Activated T-cell treated with anti-CD3 and anti-CD28 coated beads, Interleukin-2, amount 50 U/mL, for 24 hours (primary cell): ENCODE measurements at regions not wholly inside any gene's neighbourhood (a gene's known extent, or its start where the extent isn't known, plus 50 kb on each side); places are given as distances from the start of the nearest gene placed in this dataset.
A peak's percentile ranks its signal among the peaks of the same experiment; 100 is the strongest.

Source experiments
- DNase-seq: peaks from one replicate; pipeline ENCODE4 v3.0.0-alpha.2; 2020
- H3K27ac Mint-ChIP-seq: 2 replicates; pipeline ENCODE4 v1.8.0; 2020; ENCODE audit warnings: mild to moderate bottlenecking, mixed read lengths
- H3K27me3 Mint-ChIP-seq: 2 replicates; pipeline ENCODE4 v1.8.0; 2020; ENCODE audit warnings: mixed read lengths
- H3K36me3 Mint-ChIP-seq: 2 replicates; pipeline ENCODE4 v1.8.0; 2020; ENCODE audit warnings: low read depth, mixed read lengths
- H3K4me1 Mint-ChIP-seq: 2 replicates; pipeline ENCODE4 v1.8.0; 2020; ENCODE audit warnings: low read depth, mixed read lengths
- H3K4me3 Mint-ChIP-seq: 2 replicates; pipeline ENCODE4 v1.8.0; 2020; ENCODE audit warnings: mild to moderate bottlenecking, moderate library complexity, mixed read lengths
- H3K9me3 Mint-ChIP-seq: 2 replicates; pipeline ENCODE4 v1.8.0; 2020; ENCODE audit warnings: mixed read lengths

DNA sequence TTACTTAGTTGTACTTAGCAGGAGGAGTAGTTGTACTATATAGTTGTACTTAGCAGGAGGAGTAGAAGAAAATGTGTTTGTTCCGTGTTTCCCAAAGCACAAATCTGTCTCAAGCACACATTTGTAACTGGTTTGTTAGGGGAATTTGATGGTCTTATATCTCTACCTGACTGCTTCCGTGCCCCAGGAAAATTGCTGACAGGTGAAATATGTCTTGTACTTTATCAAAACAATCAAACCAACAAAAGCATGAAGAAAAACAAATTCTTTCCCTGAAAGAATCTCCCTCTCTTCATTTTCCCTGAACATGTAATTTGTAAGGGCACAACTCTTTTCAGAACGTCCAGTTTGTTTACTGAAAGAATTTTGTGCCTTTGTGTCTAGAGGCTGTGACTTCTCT is 106.6 kb upstream of the RGS17 start:
- Mint-ChIP-seq H3K4me1 (no peaks in the 10 kb centered on the region), H3K36me3 (no peaks in the 10 kb centered on the region), H3K4me3 (no peak overlapping the region), H3K27me3 (no peaks in the 10 kb centered on the region), H3K9me3 (no peaks in the 10 kb centered on the region), H3K27ac (no peak overlapping the region)
- DNase-seq = no peak

DNA sequence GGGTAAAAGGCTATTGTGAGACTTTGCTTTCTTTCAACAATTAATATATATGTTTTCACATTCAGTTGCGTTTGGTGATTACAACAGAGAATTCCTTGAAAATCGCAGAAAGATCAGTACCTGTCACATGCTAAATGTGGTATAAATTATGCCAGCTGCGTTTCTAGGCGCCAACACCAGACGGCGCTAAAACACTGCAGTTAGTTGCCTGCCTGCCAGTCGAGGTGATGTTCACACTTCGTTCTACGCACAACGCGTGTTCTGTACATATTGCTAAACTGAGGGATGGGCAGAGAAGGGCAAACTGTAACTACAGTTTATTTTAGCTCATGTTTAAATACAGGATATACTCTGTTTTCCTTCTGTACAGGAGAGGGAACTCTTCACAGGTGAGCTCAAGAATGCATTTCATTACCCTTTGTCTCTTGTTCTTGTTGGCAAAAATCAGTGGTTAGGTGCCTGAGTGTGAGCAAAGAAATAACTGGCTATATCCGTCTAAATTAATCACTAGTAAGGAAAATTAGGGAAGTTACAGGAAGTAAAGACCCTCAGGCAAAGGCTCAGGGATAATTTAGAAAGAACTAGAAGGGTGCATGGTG is 100.1 kb upstream of the RGS17 start:
- no peak overlapping the region for H3K27ac Mint-ChIP-seq
- DNase-seq = peak; percentile 32
- H3K4me1 Mint-ChIP-seq = no peaks in the 10 kb centered on the region
- H3K9me3 Mint-ChIP-seq = no peaks in the 10 kb centered on the region
- H3K4me3 Mint-ChIP-seq = no peak overlapping the region
- H3K36me3 Mint-ChIP-seq = no peaks in the 10 kb centered on the region
- no peaks in the 10 kb centered on the region for H3K27me3 Mint-ChIP-seq

- H3K36me3 Mint-ChIP-seq = no peaks in the 10 kb centered on the region
- no peak overlapping the region for H3K4me3 Mint-ChIP-seq
- no peak for DNase-seq
- no peaks in the 10 kb centered on the region for H3K4me1 Mint-ChIP-seq
- no peaks in the 10 kb centered on the region for H3K9me3 Mint-ChIP-seq
- no peak overlapping the region for H3K27ac Mint-ChIP-seq
- H3K27me3 Mint-ChIP-seq = no peaks in the 10 kb centered on the region
Measured at GRCh38 chr6:153218184-153218792, 87.2 kb upstream of the RGS17 start.

DNA sequence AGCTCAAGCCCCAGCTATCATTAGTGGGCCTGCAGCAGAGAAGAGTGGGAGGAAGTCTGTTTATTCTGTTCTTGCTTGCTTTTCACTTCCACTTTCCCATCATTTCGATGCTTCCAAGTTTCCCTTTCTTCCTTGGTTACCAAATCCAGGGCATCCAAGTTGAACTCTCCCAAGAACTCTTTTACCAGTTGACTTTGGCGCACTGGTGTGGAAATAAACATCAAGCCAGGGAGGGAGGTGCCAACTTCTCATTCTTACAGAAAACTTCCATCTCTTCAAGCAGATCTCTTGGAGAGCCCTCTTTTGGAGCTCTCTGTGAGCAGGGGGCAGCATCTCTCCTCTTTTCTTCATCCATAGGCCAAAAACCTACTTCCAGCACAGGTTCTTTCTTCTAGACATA is 85.7 kb upstream of the RGS17 start:
- Mint-ChIP-seq H3K4me3 (no peak overlapping the region), H3K4me1 (no peaks in the 10 kb centered on the region), H3K27me3 (no peaks in the 10 kb centered on the region), H3K9me3 (no peaks in the 10 kb centered on the region), H3K27ac (no peak overlapping the region), H3K36me3 (no peaks in the 10 kb centered on the region)
- no peak for DNase-seq

GRCh38 chr6:153215242-153215641 is 84.2 kb upstream of the RGS17 start:
- Mint-ChIP-seq H3K27ac (no peak overlapping the region), H3K36me3 (no peaks in the 10 kb centered on the region), H3K4me3 (no peak overlapping the region), H3K9me3 (no peaks in the 10 kb centered on the region), H3K4me1 (peaks cover 4% of the 10 kb centered on the region), H3K27me3 (no peaks in the 10 kb centered on the region)
- no peak for DNase-seq

- DNase-seq = no peak
- H3K27me3 Mint-ChIP-seq = no peaks in the 10 kb centered on the region
Measured at GRCh38 chr6:153214436-153214835, 83.4 kb upstream of the RGS17 start.

GRCh38 chr6:153210083-153210482 is 79.0 kb upstream of the RGS17 start:
- Mint-ChIP-seq H3K27me3 (no peaks in the 10 kb centered on the region), H3K9me3 (no peaks in the 10 kb centered on the region), H3K36me3 (no peaks in the 10 kb centered on the region), H3K4me3 (no peak overlapping the region), H3K4me1 (peaks cover 4% of the 10 kb centered on the region), H3K27ac (no peak overlapping the region)
- no peak for DNase-seq

More at GRCh38 chr6:153214436-153214835, 83.4 kb upstream of the RGS17 start:
- H3K36me3 Mint-ChIP-seq = no peaks in the 10 kb centered on the region
- no peaks in the 10 kb centered on the region for H3K9me3 Mint-ChIP-seq
- no peak overlapping the region for H3K4me3 Mint-ChIP-seq
- peaks cover 4% of the 10 kb centered on the region for H3K4me1 Mint-ChIP-seq
- no peak overlapping the region for H3K27ac Mint-ChIP-seq

DNA sequence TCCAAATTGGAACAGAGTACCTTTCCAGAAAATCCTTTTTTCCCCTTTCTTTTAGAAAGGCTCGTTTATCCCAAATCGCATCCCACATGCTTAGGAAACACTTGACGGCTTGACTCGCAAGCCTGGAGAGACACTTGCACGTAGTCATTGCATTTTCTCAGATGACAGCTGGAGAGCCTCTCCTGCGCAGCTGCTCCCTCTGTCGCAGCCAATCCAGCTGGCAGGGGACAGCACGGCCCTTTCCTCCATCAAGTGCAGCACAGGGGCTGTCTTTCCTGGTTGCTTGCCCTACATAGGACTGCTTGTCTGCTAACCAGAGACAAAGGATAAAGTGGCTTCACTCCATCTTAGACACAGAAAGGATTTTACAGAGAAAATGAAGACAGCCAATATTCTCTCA is 77.6 kb upstream of the RGS17 start:
- Mint-ChIP-seq H3K36me3 (no peaks in the 10 kb centered on the region), H3K27ac (no peak overlapping the region), H3K4me3 (no peak overlapping the region), H3K4me1 (peaks cover 4% of the 10 kb centered on the region), H3K27me3 (no peaks in the 10 kb centered on the region), H3K9me3 (no peaks in the 10 kb centered on the region)
- no peak for DNase-seq

- no peak for DNase-seq
- no peaks in the 10 kb centered on the region for H3K36me3 Mint-ChIP-seq
- peaks cover 4% of the 10 kb centered on the region for H3K4me1 Mint-ChIP-seq
- no peak overlapping the region for H3K27ac Mint-ChIP-seq
- no peaks in the 10 kb centered on the region for H3K9me3 Mint-ChIP-seq
- no peak overlapping the region for H3K4me3 Mint-ChIP-seq
- no peaks in the 10 kb centered on the region for H3K27me3 Mint-ChIP-seq
Measured at GRCh38 chr6:153207617-153208016, 76.5 kb upstream of the RGS17 start.

DNA sequence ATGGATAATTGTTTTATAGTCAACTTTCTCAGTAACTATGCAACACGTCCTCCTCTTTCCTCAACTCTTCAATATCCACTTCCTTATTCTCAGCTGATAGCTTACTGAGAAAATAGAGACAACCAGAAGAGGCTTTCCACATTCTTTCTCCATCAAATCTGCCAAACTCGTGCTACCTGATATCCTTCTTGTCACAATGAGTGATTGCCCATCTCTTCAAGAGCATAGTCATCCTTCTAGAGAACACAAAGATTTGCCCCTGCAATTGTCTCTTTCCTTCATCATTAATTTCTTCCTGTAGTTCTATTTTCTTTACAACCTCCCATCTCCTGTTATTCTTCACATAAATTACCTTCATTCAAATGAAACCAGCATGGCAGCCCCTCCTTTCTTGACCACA is 75.9 kb upstream of the RGS17 start:
- no peak overlapping the region for H3K4me3 Mint-ChIP-seq
- H3K36me3 Mint-ChIP-seq = no peaks in the 10 kb centered on the region
- H3K9me3 Mint-ChIP-seq = no peaks in the 10 kb centered on the region
- no peaks in the 10 kb centered on the region for H3K27me3 Mint-ChIP-seq
- H3K27ac Mint-ChIP-seq = no peak overlapping the region
- H3K4me1 Mint-ChIP-seq = peaks cover 4% of the 10 kb centered on the region
- DNase-seq = no peak

DNA sequence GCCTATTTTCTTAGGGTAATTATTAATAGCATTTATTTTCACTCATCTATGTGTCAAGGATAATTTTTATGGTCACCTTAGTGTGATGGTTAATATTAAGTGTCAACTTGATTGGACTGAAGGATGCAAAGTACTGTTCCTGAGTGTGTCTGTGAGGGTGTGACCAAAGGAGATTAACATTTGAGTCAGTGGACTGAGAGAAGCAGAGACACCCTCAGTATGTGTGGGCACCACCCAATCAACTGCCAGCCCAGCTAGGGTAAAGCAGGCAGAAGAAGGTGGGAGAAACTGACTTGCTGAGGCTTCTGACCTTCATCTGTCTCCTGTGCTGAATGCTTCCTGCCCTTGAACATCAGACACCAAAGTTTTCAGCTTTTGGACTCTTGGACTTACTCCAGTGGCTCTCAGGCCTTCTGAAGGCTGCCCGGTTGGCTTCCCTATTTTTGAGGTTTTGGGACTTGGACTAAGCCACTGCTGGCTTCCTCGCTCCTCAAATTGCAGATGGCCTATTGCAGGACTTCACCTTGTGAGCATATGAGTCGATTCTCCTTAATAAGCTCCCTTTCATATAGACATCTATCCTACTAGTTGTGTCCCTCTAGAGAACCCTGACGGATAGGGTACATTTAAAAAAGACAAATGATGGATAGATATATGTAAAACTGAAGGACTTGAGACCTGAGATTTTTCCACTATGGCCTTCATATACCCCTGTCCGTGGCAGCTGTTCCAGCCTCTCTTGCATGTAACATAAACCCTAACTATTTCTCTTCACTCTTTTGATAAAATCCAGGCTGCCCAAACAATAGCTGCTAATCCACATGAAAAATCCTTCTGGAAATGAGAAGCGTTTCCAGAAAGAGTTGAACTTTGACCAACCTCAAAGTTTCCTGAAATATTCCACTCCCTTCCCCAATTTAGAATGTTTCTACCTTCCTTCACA is 62.1 kb upstream of the RGS17 start:
- H3K4me1 Mint-ChIP-seq = no peaks in the 10 kb centered on the region

GRCh38 chr6:153183925-153184324 is 52.8 kb upstream of the RGS17 start:
- peaks cover 10% of the 10 kb centered on the region for H3K9me3 Mint-ChIP-seq
- H3K27ac Mint-ChIP-seq = no peak overlapping the region
- H3K27me3 Mint-ChIP-seq = peaks cover 7% of the 10 kb centered on the region
- H3K4me3 Mint-ChIP-seq = no peak overlapping the region
- no peaks in the 10 kb centered on the region for H3K36me3 Mint-ChIP-seq
- H3K4me1 Mint-ChIP-seq = no peaks in the 10 kb centered on the region
- no peak for DNase-seq

More for the DNA sequence above, 62.1 kb upstream of the RGS17 start:
- Mint-ChIP-seq H3K9me3 (no peaks in the 10 kb centered on the region), H3K36me3 (no peaks in the 10 kb centered on the region), H3K27me3 (no peaks in the 10 kb centered on the region), H3K4me3 (no peak overlapping the region), H3K27ac (no peak overlapping the region)
- DNase-seq = no peak
